ENCODE measurements at regions not wholly inside any gene's neighbourhood (a gene's known extent, or its start where the extent isn't known, plus 50 kb on each side); places are given as distances from the start of the nearest gene placed in this dataset.

GRCh38 chr11:128346804-128347203 is 240.6 kb downstream of the ETS1 start:
- intact Hi-C loops (cut with DNase I), result no loop called here
- H3K4me3 ChIP-seq, result no peak overlapping the region
- H3K27me3 ChIP-seq, result no peaks in the 10 kb centered on the region
- no peak overlapping the region for H3K27ac ChIP-seq
- H3K4me1 ChIP-seq, result no peaks in the 10 kb centered on the region
- TF ChIP-seq, protein P1, sequence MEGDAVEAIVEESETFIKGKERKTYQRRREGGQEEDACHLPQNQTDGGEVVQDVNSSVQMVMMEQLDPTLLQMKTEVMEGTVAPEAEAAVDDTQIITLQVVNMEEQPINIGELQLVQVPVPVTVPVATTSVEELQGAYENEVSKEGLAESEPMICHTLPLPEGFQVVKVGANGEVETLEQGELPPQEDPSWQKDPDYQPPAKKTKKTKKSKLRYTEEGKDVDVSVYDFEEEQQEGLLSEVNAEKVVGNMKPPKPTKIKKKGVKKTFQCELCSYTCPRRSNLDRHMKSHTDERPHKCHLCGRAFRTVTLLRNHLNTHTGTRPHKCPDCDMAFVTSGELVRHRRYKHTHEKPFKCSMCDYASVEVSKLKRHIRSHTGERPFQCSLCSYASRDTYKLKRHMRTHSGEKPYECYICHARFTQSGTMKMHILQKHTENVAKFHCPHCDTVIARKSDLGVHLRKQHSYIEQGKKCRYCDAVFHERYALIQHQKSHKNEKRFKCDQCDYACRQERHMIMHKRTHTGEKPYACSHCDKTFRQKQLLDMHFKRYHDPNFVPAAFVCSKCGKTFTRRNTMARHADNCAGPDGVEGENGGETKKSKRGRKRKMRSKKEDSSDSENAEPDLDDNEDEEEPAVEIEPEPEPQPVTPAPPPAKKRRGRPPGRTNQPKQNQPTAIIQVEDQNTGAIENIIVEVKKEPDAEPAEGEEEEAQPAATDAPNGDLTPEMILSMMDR (IDR thresholded peaks at IDR 0.05), result no peak
- H3K9me3 ChIP-seq, result no peaks in the 10 kb centered on the region
- no peaks in the 10 kb centered on the region for H3K36me3 ChIP-seq
- DNase-seq (ENCODE audit: low spot score in 2 of 2), result no peak

- no peak overlapping the region for H3K27ac ChIP-seq
- H3K36me3 ChIP-seq, result no peaks in the 10 kb centered on the region
- intact Hi-C loops (cut with DNase I), result no loop called here
- no peaks in the 10 kb centered on the region for H3K4me1 ChIP-seq
- TF ChIP-seq, protein P1 (IDR thresholded peaks at IDR 0.05), result no peak
- H3K4me3 ChIP-seq, result no peak overlapping the region
- DNase-seq (ENCODE audit: low spot score in 2 of 2), result no peak
- H3K27me3 ChIP-seq, result no peaks in the 10 kb centered on the region
- H3K9me3 ChIP-seq, result no peaks in the 10 kb centered on the region
Observed at GRCh38 chr11:128345316-128345715, 242.0 kb downstream of the ETS1 start.

DNA sequence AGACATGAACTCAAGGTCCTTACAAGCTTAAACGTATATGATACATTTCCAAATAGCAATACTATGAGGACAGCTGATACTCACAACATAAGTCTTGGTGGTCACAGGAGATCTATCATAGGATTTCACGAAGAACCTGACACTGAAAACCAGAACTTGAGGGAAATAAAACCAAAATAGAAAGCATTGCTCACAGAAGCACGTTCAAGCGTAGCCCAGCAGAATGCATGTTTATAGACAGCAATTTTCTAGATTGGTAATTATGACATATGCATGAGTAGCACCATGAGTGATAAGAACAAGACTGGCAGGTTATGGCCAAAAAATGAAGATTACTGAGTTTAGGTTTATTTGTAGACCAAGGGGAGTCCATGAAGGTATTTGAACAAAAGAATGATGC is 243.5 kb downstream of the ETS1 start:
- no peak overlapping the region for H3K4me3 ChIP-seq
- no peak for DNase-seq (ENCODE audit: low spot score in 2 of 2)
- intact Hi-C loops (cut with DNase I), result no loop called here
- H3K4me1 ChIP-seq, result no peaks in the 10 kb centered on the region
- no peak overlapping the region for H3K27ac ChIP-seq
- TF ChIP-seq, protein P1 (IDR thresholded peaks at IDR 0.05), result no peak
- H3K36me3 ChIP-seq, result no peaks in the 10 kb centered on the region
- H3K27me3 ChIP-seq, result no peaks in the 10 kb centered on the region
- no peaks in the 10 kb centered on the region for H3K9me3 ChIP-seq

GRCh38 chr11:128343135-128343514 is 244.2 kb downstream of the ETS1 start:
- Histone ChIP-seq H3K4me3 (no peak overlapping the region), H3K36me3 (no peaks in the 10 kb centered on the region), H3K4me1 (no peaks in the 10 kb centered on the region), H3K27ac (no peak overlapping the region), H3K27me3 (no peaks in the 10 kb centered on the region), H3K9me3 (no peaks in the 10 kb centered on the region)
- TF ChIP-seq, protein P1 (IDR thresholded peaks at IDR 0.05), result no peak
- intact Hi-C loops (cut with DNase I), result no loop called here
- DNase-seq (ENCODE audit: low spot score in 2 of 2), result no peak

GRCh38 chr11:128342511-128343134 is 244.7 kb downstream of the ETS1 start:
- no peak for DNase-seq (ENCODE audit: low spot score in 2 of 2)
- TF ChIP-seq, protein P1 (IDR thresholded peaks at IDR 0.05), result no peak
- no peaks in the 10 kb centered on the region for H3K9me3 ChIP-seq
- no peaks in the 10 kb centered on the region for H3K4me1 ChIP-seq
- intact Hi-C loops (cut with DNase I), result no loop called here
- H3K27ac ChIP-seq, result no peak overlapping the region
- H3K36me3 ChIP-seq, result no peaks in the 10 kb centered on the region
- no peak overlapping the region for H3K4me3 ChIP-seq
- no peaks in the 10 kb centered on the region for H3K27me3 ChIP-seq
